Stimulated activated CD4-positive, alpha-beta T cell treated with anti-CD3 and anti-CD28 coated beads, TNF-alpha, amount 100 ng/mL, for 24 hours (primary cell): ENCODE measurements at regions not wholly inside any gene's neighbourhood (a gene's known extent, or its start where the extent isn't known, plus 50 kb on each side); places are given as distances from the start of the nearest gene placed in this dataset.

Source experiments
- DNase-seq, 3 experiments: peaks; one replicate each; pipeline ENCODE4 v3.0.0-alpha.2; 2020; ENCODE audit warnings: low read depth in 3 of 3

- DNase-seq = no peak
These were observed 72.3 kb downstream of the FAM76B start for GRCh38 chr11:95717314-95717713.

DNA sequence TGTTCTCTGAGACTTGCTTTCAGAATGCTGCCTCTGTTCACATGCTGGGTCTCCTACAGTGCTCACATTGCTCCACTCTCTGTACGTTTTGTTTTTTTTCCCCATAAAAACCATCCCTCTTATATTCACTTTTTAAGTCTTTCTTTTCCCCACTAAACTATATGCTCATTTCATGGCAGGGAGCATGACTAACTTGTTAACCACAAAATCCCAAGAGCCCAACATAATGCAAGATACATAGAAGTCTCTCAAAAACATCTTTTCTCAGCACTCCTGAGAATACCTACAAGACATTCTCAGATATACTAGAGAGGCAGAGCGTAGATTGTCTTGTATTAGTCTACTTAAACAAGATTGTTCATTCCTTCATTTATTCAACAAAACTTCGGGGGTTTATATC lies 73.3 kb downstream of the FAM76B start:
- DNase-seq = no peak

DNA sequence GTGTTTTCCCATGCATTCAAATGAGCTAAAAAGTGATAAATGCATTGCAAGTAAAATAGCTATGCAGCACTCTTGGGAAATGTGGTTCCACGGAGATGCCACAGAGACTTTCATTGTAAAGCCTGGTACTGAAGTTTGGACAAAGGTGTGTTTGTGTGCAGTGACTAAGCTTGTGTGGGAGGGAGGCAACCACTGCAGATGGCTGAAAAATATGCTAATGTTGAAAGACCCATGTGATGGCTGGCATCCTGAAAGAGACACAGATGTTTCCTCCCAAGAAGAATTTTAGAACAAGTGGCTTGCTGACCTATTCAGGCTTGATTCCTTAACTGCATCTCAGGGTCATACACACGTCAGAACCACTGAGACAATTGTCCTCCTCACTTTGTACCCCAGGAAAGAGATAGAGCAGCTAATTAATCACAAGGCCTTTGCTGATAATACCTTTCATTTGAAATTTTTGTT lies 73.8 kb downstream of the FAM76B start:
- peak in 2 of 3 experiments; percentile 39 to 43 for DNase-seq

DNA sequence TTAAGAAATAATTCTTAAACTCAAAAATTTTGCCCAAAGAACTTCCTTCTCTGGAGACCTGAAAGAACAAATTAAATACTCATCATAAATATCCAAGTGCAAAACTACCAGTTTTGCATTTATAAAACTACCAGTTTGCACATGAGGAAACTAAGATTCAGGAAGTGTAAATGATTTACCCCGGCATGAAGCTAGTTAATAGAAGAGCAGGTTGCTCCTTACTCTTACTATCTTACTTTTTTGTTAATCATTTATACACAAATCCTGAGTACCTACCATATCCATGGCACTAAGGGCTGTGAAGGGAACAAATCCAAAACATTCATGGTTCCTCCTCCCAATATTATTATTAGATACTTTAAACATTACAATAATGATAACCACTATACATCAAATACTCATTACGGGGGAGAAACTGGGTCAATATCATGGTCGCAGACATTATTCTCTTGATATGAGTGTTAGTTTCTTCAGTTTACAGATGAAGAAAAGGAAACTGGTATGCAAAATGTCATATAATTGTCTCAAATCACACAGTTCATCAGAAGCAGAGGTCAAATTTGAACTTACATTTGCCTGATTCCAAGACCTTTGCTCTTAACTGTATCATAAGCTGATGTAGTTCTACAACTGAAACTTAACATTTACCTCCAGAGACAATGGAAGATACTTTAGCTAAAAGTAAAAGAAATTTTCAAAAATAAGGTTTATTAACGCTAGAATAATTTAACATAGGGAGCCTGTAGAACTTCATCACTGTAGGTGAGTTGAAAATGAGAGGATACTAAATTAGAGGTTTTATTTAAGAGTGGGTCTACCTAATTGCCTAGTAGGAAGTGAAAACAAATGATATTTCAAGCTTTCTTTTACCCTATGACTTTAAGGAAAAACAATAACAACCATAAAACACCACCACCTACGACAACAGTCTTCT lies 74.5 kb downstream of the FAM76B start:
- DNase-seq = no peak

DNA sequence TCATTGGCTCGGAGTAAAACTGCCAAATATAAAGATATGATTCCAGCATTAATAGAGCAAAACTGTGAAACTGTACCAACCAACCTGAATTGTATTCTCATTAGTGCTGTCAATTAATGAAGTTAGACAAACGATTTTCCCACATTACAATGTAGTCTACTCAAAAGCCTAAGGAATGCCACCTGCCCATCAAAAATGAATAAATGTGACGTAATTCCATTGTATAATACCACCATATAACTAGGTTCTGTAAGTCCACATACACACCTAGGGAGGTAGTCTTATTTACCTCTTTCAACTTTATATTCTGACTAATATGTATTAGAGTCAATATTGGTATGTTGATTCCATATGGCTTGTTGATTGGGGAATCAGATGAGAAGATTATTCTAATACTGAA lies 76.2 kb downstream of the FAM76B start:
- no peak for DNase-seq

DNA sequence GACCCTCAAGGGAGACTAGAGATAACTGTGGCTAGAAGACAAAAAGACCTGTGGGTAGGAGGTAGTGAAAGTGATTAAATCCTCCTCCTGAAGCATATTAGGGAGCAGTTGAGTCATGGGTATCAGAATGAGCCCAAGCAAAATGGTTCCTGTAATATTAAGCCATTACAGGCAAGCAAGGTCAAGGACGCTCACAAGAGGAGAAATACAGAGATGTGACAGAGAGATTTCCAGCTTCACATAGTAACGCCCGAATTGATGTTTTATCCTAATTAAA lies 77.7 kb downstream of the FAM76B start:
- DNase-seq = no peak

DNA sequence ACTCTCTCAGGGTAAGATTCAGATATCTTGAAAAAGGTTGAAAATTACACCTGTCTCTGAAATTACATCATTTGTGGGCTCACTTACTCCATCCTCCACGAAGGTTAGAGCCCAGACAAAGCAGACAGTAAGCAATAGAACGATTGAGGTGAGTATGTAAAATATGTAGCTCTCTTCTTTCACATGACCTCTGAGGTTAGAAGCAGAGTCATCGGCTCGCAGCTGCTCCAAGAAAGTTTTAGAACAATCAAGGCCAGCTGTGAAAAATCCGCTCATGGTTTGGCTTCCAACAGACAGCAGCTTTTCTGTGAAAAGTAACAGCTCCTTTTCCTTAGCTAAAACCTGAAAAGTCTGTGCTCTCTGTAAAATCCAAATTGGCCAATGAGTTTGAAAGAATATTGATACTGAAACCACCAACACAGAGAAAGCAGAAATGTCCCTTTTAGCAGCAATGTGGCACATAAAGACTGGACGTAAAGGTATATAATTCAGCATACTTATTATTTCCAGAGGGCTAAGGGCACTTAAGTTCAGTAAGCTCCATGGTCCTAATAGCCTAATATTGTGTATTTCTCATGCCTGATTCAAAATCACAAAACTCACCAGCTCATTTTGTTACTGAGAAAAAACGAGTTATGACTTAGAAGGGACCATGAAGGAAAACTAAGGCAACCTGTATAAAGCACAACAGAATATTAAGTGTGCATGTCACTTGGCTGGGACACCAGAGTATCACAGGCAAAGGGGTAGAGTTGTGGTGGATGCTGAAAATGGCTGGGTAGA lies 78.2 kb downstream of the FAM76B start:
- DNase-seq = no peak

DNA sequence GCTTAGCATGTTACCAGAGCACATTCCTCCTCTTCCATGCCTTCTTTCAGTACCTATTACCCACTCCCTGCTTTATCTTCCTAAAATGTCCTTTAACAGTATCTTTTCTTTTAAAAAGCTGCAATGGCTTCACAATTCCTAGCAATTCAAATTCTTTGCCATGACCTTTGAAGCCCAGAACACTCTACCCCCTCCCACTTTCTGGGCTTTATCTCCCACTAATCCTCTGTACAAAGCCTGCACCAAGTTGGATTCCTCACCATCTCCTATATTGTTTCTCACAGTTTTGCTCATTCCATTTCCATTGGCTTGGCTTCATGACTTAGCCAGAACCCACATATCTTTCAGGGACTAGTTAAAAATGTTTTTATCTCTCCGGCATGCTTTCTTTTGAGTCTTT lies 80.9 kb downstream of the FAM76B start:
- DNase-seq = no peak

DNA sequence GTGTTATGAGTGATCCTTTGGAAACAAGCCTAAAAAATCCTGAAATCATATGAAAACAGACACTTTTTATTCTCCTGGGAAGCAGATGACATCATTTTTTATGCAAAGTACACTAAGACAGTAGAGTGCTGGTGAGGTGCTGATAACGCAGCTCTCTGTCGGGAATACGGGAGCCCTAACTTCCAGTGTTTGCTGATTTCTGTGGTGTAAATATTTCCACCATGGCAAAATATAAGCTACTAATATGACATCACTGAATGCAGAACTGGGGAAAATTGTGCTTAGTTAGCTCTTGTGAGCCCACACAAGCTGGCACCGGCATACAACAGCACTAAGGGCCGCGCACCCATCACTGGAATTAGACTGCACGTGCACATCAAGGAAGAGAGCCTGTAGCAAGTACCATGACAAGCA lies 82.6 kb downstream of the FAM76B start:
- no peak for DNase-seq

DNA sequence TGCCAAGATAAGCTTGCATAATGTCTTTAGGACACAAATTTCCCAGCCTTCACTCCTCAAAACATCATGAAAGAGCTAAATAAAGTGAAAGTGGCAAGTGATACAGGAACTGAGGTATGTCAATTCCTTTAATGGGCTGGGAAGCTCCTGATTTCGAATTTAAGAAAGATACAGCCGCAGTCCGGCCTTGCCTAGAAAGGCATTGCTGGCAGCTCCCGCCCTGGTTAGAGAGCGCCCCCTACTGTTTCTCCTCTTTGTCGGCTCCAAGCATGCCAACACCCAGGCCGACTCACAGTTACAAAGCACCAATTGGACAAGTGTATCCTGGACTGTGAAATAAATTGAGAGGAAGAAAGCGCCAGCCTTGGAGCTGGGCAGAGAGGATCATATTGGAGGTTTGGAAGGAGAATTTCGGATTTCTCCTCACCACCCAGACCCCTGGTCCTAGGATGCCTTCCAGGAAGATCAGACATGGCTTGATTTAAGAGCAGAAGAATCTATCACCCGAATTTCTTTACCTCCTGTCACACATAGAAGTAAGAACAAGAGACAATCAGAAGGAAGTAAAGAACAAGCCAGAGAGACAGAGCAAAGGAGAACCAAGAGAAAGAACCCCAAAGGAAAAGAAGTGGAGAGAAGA lies 84.0 kb downstream of the FAM76B start:
- peak; percentile 75 to 82 (median 76) for DNase-seq

DNA sequence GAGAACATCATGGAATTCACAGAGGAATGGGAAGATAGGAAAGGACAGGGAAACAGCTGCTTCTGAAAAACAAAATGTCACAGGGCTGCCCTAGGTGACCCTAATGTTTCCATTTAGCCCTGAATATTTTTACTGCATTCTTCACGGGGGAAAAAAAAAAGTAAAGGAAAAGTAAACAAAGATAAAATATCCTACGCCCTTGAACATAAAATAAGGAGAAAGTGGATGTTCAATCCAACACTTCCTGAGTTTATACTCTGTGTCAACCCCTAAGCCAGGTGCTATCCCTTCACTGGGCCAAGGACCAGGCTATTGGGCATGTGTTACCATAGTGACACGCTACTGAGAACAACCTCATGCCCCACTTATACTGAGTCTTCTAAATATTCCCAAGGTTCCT lies 84.7 kb downstream of the FAM76B start:
- no peak for DNase-seq

DNA sequence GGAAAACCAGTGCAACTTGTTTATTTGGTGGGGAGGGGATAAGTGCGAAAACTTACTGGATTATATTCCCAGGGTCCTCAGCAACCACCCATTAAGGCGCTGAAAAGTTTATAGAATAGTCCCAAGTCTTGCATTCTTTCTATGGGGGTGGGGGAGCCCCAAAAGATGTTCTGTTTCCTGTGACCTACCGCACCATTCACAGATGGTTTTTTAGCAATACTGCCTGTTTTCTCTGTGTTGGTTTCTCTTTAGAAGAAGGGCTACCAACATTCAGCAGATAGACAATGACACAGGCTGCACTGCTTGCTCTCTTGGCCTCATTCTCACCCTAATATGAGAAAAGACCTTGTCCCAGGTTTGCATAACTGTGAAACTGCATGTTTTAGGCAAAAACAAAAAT lies 86.5 kb downstream of the FAM76B start:
- DNase-seq = no peak

DNA sequence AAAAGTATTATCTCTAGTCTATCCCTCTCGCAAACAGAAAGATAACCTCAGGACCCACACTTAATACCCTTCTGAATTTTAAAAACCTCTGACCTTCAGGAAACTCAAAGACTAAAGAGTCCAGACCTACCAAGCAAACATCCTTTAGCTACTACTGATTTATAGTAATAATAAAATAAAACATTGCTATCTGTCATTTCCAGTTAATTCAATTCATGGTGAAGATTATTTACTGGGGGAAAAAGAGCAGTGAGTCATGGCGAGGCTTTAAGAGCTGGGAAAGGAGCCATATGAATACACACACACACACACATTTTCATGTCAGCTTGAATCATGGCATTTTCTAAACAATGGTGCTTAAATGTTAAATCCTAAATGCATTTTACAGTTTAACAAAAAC lies 87.1 kb downstream of the FAM76B start:
- no peak for DNase-seq

GRCh38 chr11:95700471-95700817 lies 89.1 kb downstream of the FAM76B start:
- DNase-seq = no peak

GRCh38 chr11:95699631-95700470 lies 89.7 kb downstream of the FAM76B start:
- DNase-seq = no peak

DNA sequence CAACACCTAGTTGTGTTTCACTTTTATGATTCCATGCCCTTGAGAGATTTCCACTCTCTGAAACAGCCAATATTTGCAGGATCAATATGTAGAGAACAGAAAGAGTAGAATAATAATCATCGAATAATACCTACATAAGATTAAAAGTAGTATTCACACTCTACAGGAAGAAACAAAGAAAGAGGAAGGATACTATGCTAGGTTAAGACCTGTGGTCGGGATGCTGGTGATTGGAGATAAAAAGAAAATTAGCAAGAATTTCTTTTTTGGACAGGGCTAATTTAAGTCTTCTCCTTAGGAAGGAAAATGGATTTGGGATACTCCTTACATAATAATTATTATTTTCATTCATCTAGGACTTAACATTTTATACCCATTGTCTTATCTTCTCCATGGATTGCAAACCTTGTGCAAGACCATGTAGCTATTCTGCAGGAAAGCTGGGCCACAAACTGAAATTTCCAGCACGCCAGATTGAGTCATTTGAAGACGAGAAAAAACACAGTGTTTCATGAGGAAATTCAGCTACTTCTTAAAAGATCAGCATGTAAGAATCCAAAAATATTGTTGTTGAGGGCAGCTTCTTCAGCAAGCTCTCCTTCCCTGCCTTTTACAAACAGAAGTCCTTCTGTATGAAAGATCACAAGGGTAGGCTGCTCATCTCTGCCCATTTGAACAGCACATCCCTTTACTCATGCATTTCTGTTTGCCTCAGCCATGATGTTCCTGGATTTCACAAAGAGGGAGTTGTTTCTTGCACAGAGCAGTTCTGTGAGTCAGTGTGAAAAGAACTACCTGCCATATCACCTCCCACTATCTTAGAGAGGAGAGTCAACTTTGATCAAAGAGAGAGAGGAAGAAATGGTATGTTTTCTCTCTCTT lies 90.7 kb downstream of the FAM76B start:
- no peak for DNase-seq

DNA sequence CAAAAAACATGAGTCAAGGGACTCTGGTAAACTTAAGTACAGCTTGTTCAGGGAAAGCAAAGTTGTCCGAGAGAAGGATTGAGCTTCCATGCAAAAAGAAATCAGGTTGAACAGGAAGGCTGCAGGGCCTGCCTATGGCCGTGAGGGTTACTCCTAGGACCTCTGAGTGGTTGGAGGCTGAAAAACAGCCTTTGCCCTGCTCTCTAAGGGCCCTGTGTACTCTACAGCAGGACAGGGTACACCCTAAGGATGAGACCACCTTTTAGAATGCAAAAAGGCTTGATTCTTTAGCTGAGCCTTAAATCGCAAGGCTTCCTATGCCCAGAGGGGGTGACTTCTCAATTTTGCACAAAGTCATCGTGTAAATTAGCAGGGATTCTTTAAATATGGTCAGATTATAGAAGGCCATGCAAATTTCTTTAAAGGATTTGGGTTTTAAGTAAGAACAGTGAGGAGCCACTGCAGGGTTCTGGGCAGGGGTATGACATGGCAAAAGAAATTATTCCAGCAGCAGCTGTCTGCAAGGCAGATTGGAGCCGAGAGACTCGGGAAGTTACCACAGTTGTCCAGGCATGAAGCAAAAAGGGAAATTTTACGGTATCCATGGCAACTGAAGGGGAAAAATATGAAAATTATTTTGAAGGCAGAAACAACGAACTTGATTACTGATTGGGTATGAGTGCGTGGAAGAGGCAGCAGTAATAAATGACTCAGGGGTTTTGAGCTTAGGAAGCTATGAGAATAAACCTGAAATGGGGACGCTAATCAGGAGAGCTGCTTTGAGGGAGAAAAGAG lies 91.8 kb downstream of the FAM76B start:
- DNase-seq = no peak

- DNase-seq = no peak
These were observed 94.4 kb downstream of the FAM76B start for GRCh38 chr11:95695181-95695580.

GRCh38 chr11:95693298-95693697 lies 96.3 kb downstream of the FAM76B start:
- DNase-seq = no peak
